ENCODE measurements at regions not wholly inside any gene's neighbourhood (a gene's known extent, or its start where the extent isn't known, plus 50 kb on each side); places are given as distances from the start of the nearest gene placed in this dataset.

- DNase-seq (ENCODE audit: low read depth), result no peak
Observed at GRCh38 chr12:19712041-19712440, 272.7 kb downstream of the AEBP2 start.

GRCh38 chr12:19718401-19718800 is 279.1 kb downstream of the AEBP2 start:
- DNase-seq (ENCODE audit: low read depth), result no peak

- DNase-seq (ENCODE audit: low read depth), result no peak
Observed at GRCh38 chr12:19719672-19720071, 280.4 kb downstream of the AEBP2 start.

GRCh38 chr12:19726122-19726521 is 286.8 kb downstream of the AEBP2 start:
- DNase-seq (ENCODE audit: low read depth), result no peak

GRCh38 chr12:19726592-19726991 is 287.3 kb downstream of the AEBP2 start:
- no peak for DNase-seq (ENCODE audit: low read depth)

GRCh38 chr12:19737019-19737418 is 297.7 kb downstream of the AEBP2 start:
- DNase-seq (ENCODE audit: low read depth), result no peak

- DNase-seq (ENCODE audit: low read depth), result peak; percentile 20
Observed at GRCh38 chr12:19739195-19739776, 300.0 kb downstream of the AEBP2 start.

- no peak for DNase-seq (ENCODE audit: low read depth)
Observed at GRCh38 chr12:19740472-19741131, 301.3 kb downstream of the AEBP2 start.

- no peak for DNase-seq (ENCODE audit: low read depth)
Observed at GRCh38 chr12:19741132-19741489, 301.8 kb downstream of the AEBP2 start.

GRCh38 chr12:19744705-19745218 is 305.5 kb downstream of the AEBP2 start:
- DNase-seq (ENCODE audit: low read depth), result no peak

- no peak for DNase-seq (ENCODE audit: low read depth)
Observed at GRCh38 chr12:19746471-19746870, 307.2 kb downstream of the AEBP2 start.

GRCh38 chr12:19749906-19750574 is 310.7 kb downstream of the AEBP2 start:
- DNase-seq (ENCODE audit: low read depth), result no peak

GRCh38 chr12:19751078-19751477 is 311.8 kb downstream of the AEBP2 start:
- no peak for DNase-seq (ENCODE audit: low read depth)

- DNase-seq (ENCODE audit: low read depth), result no peak
Observed at GRCh38 chr12:19752712-19753111, 313.4 kb downstream of the AEBP2 start.

GRCh38 chr12:19755136-19755535 is 315.8 kb downstream of the AEBP2 start:
- DNase-seq (ENCODE audit: low read depth), result no peak

GRCh38 chr12:19757317-19757877 is 318.1 kb downstream of the AEBP2 start:
- no peak for DNase-seq (ENCODE audit: low read depth)

- DNase-seq (ENCODE audit: low read depth), result peak; percentile 34
Observed at GRCh38 chr12:19759227-19759626, 319.9 kb downstream of the AEBP2 start.

- DNase-seq (ENCODE audit: low read depth), result no peak
Observed at GRCh38 chr12:19760611-19761010, 321.3 kb downstream of the AEBP2 start.

GRCh38 chr12:19761463-19761862 is 322.2 kb downstream of the AEBP2 start:
- DNase-seq (ENCODE audit: low read depth), result no peak

- no peak for DNase-seq (ENCODE audit: low read depth)
Observed at GRCh38 chr12:19763488-19763887, 324.2 kb downstream of the AEBP2 start.

GRCh38 chr12:19764408-19764807 is 325.1 kb downstream of the AEBP2 start:
- DNase-seq (ENCODE audit: low read depth), result no peak

GRCh38 chr12:19771858-19772257 is 332.6 kb downstream of the AEBP2 start:
- peak; percentile 34 for DNase-seq (ENCODE audit: low read depth)

GRCh38 chr12:19772776-19773175 is 333.5 kb downstream of the AEBP2 start:
- DNase-seq (ENCODE audit: low read depth), result no peak

All from GM04503 (cell line).